ENCODE measurements at regions not wholly inside any gene's neighbourhood (a gene's known extent, or its start where the extent isn't known, plus 50 kb on each side); places are given as distances from the start of the nearest gene placed in this dataset.
"Not testable (repeated sequence)": the region's sequence is repeated elsewhere in the genome, so short reads cannot be mapped to it uniquely, and the experiment has no call there.

DNA sequence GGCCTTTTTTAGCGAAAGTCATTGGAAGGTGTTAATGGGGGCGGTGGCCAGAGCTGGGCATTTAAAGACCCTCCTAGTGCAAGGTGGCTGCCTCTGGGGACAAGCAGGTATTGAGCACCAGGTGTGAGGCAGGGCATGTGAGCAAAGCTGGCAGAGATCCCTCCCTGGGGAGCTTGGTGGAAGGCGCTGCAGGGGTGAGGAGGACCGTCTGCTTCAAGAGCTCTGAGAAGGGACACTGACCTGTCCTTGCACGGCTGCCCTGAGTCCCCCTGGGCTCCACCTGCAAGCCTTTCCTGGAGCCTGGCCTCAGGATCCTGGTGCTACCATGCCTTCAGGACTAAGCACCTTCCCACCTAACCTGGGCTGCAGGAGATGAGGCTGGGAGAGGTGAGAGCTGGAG lies 127.0 kb upstream of the CIBAR2 start:
- DNase-seq (ENCODE audit: low read depth in 2 of 2): no peak

- DNase-seq (ENCODE audit: low read depth in 2 of 2): no peak
These were observed 127.6 kb upstream of the CIBAR2 start for GRCh38 chr16:85239871-85240270.

DNA sequence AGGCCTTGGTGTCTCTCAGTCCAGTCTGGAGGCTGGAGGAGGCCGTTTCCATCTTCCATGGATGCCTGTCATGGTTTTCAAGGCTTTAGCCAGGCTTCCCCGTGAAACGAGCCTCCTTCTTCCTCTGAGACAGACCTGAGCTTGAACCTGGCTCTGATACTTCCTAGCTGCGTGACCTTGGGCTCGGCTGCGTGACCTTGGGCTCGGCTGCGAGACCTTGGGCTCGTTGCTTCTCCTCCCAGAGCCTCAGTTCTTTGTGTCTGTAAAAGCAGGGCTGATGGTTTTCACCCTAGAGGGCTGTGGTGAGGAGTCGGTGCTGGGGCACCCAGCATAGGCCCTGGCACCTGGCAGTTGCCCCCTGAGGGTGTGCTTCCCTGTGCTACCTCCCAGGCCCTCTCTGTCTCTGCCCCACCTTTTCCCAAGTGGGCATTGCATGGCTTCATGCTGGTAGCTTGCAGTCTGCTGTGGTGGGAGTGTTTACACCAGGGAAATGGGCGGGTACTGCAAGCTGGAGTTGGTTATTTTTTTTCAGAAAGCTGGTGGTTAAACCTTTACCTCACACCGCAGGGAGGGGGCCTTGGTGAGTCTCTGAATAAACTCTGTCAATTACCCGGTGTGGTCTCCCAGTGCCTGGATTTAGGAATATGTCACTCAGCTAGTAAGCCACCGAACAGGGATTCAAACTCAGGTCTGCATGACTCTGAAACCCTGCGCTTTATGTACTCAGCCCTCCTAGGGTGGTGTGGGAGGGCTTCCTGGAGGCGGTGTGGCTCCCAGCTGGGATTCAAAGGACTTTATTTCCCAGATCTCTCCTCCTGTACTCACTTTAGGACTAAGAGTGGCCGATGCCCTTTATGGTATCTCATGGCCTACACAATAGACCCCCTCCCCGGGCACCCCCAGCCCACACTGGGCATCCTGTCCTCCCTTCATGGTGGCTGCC lies 129.0 kb upstream of the CIBAR2 start:
- DNase-seq (ENCODE audit: low read depth in 2 of 2): no peak

DNA sequence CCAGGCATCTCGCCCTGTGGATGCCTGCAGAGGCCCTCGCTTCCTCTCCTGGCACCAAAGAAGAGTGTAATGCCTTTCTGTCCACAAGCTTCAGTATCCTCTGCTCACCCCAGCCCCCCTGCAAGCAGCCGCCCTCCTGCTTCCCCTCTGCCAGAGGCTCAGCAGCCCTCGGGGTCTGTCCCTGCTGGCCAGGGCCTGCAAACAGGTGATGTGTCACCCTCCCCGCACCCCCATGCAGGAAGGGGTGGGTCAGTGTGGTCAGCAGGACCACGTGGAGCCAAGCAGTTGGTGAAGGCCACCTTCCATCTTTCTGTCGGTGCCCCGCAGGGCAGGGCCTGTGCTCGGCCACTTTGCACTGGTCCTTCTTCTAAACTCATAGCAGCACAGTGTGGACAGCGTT lies 129.9 kb upstream of the CIBAR2 start:
- no peak for DNase-seq (ENCODE audit: low read depth in 2 of 2)

DNA sequence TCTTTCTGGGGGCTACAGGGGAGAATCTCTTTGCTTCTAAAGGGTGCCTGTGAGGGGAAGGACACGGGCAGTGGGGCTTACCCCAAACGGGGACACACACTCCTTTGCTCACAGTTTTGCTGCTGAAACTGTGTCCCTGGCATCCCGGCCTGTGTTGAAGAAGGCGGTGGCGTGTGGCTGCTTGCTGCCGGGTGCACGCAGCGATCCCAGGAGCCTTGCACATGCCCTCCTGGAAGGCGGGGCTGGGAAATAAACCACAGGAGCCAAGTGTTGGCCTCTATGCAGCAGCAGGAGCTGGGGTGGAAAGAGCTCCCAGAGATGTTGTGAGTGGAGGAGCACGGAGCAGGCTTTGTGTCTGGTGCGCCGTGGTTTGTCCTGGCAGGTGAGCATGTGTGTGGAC lies 131.0 kb upstream of the CIBAR2 start:
- no peak for DNase-seq (ENCODE audit: low read depth in 2 of 2)

- DNase-seq (ENCODE audit: low read depth in 2 of 2): not testable (repeated sequence)
These were observed 132.2 kb upstream of the CIBAR2 start for GRCh38 chr16:85244452-85244851.

- peak; percentile 11 to 34 for DNase-seq (ENCODE audit: low read depth in 2 of 2)
These were observed 133.3 kb upstream of the CIBAR2 start for GRCh38 chr16:85245307-85246172.

GRCh38 chr16:85246473-85246872 lies 134.2 kb upstream of the CIBAR2 start:
- DNase-seq (ENCODE audit: low read depth in 2 of 2): no peak

GRCh38 chr16:85246973-85247372 lies 134.7 kb upstream of the CIBAR2 start:
- no peak for DNase-seq (ENCODE audit: low read depth in 2 of 2)

DNA sequence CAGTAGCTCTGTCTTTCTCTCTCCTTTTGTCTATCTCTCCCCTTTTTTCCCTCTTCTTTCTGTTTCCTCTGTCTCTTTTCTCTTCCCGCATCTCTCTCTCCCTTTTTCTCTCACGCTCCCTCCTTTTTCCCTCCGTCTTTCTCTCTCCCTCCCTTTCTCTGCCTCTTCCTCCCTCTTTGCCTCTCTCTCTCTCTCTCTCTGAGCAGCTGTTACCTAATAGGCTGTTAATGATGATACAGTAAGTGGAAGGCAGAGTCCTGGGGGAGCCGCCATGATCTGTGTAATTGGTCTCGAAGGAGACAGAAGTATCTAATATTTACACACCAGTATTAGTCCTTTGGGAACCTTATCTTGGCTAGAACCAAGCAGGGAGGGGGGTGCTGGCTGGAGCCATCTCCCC lies 136.1 kb upstream of the CIBAR2 start:
- no peak for DNase-seq (ENCODE audit: low read depth in 2 of 2)

- DNase-seq (ENCODE audit: low read depth in 2 of 2): no peak
These were observed 136.6 kb upstream of the CIBAR2 start for GRCh38 chr16:85248857-85249256.

- no peak for DNase-seq (ENCODE audit: low read depth in 2 of 2)
These were observed 137.3 kb upstream of the CIBAR2 start for GRCh38 chr16:85249418-85250146.

- no peak for DNase-seq (ENCODE audit: low read depth in 2 of 2)
These were observed 137.8 kb upstream of the CIBAR2 start for GRCh38 chr16:85250147-85250463.

DNA sequence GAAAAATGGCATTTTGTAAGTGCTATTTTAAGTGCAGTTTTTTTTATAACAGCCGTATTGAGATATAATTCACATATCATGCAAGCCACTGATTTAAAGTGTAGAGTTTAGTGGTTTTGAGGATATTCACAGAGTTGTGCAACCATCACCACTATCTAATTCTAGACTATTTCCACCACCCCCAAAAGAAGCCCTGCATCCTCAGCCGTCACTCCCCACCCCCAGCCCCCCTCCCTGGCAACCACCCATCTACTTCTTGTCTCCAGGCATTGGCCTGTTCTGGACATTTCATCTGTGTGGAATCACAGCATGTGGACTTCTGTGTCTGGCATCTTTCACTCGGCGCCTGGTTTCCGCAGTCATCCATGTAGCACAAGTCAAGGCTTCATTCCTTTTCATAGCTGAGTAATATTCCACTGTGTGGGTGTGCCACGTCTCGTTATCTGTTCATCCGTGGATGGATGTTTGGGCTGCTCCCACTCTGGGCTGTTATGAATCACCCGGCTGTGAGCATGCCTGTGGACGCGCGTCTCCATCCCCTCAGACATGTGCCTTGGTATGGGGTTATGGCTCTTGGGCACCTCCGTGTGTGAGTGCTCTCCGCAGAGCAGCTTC lies 138.4 kb upstream of the CIBAR2 start:
- no peak for DNase-seq (ENCODE audit: low read depth in 2 of 2)

DNA sequence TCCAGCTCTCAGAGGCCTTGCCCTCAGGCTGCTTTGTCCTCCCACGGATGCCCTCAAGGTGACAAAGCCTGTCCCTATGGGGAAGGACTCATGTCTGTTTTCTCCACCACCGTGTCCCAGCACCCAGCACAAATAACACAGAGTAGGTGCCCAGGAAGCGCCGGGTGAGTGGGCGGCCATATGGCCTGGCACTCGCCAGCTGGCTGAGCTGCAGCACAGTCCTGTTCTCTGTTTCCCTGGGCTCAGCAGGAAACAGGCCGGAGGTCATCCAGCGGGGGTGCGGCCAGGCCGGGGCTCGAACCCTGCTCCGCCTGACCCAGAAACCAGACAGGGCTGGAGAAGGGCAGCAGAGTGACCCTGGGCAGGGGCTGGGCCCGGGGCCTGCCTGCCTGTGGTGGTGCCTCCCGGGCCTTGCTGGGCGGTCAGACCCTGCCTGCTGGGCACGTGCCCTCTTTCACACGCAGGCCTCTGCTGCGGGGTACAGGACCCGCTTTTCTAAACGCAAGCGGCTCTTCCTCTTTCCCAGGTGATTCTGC lies 139.0 kb upstream of the CIBAR2 start:
- DNase-seq (ENCODE audit: low read depth in 2 of 2): no peak

GRCh38 chr16:85252014-85252413 lies 139.7 kb upstream of the CIBAR2 start:
- DNase-seq (ENCODE audit: low read depth in 2 of 2): no peak

DNA sequence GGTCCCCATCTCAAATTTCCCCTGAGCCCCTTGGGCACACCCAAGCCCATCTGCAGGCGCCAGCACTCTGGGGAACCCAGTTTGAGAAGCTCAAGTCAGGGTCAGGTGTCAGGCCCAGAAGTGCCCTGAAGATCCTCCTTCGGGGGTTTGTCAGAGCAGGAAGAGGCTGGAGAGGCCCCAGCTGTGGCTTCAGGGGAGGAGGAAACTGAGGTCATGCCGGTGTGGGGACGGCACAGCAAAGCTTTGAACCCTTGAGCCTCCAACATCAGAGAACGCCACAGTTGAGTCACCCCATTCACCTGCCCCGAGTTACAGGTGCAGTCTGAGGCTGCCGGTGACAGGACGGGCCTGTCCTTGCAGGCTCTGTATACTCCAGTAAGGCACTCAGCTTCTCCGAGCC lies 140.2 kb upstream of the CIBAR2 start:
- DNase-seq (ENCODE audit: low read depth in 2 of 2): no peak

GRCh38 chr16:85253084-85253941 lies 141.0 kb upstream of the CIBAR2 start:
- peak; percentile 53 to 54 for DNase-seq (ENCODE audit: low read depth in 2 of 2)

DNA sequence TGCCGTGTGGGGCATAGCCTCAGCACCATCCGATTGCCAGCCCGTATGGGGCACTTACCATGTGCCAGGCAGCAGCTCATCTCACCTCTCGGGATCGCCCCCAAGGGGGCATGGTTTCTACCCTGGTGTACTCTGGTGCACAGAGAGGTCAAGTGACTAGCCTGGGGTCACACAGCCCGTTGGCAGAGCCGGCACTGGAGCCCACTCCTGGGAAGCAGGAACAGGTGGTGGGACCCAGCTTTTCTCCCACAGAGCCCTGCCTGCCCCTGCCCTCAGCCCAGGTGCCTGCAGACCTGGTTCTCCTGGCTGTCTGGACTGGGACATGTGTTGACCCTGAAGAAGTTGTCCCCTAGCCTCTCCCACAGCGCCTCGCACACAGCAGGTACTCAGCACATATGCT lies 141.8 kb upstream of the CIBAR2 start:
- no peak for DNase-seq (ENCODE audit: low read depth in 2 of 2)

DNA sequence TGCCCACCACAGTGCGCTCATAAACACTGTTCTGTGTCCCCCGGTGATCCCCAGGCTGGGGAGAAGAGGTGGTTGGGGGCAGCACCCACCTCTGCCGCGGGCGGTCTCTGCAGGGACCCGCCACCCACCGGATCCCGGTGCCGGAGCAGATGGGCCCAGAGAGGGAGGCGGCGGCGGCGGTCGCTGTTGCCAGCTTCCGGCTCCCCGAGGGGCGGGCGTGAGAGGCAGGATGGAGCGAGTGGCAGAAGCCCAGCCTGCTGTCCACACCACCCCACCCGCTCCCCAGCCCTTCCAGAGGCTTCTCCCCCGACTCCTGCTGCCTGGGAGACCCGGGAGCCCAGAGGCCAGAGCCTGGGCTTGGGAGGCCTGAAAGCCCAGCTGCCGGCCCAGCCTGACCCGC lies 142.6 kb upstream of the CIBAR2 start:
- DNase-seq (ENCODE audit: low read depth in 2 of 2): no peak

GRCh38 chr16:85255777-85256176 lies 143.5 kb upstream of the CIBAR2 start:
- no peak for DNase-seq (ENCODE audit: low read depth in 2 of 2)

Measured in activated CD4-positive, alpha-beta T cell treated with anti-CD3 and anti-CD28 coated beads for 24 hours (primary cell).